ENCODE measurements at regions not wholly inside any gene's neighbourhood (a gene's known extent, or its start where the extent isn't known, plus 50 kb on each side); places are given as distances from the start of the nearest gene placed in this dataset.

DNA sequence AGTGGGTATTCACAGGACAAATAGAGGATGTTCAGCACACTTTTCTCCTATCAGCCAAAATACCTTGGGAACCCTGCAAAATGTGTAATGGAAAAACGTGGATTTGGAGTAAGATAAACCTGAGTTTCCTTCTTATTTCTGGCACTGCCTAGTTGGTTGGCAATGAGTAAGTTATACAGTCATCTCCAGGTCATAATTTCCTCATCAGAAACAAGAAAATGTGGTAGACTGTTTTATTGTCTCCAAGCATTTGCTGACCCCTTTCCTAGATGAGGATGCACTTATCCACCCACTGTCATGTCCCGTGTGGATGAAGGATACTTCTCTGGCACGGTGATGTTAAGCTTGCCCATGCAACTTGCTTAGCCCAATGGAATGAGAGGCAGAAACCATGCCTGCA lies 458.0 kb downstream of the KIF2B start:
- ATAC-seq (no peak), DNase-seq (no peak)
- 60 to 66% (median 61%) methylated on average over 3 of the region's 3 CpGs for WGBS, 3 donors
- TF ChIP-seq CTCF (IDR thresholded peaks at IDR 0.05) = no peak
- Histone ChIP-seq H3K9me3 (no peaks in the 10 kb centered on the region), H3K27me3 (ENCODE audit: insufficient read depth in 3 of 3, low read length in 2 of 3) (no peaks in the 10 kb centered on the region), H3K4me1 (no peaks in the 10 kb centered on the region), H3K27ac (no peak overlapping the region), H3K4me3 (no peak overlapping the region), H3K36me3 (ENCODE audit: insufficient read depth in 1 of 2, low read depth in 1 of 2) (no peaks in the 10 kb centered on the region)
- intact Hi-C loops (cut with DNase I) = no loop called here

DNA sequence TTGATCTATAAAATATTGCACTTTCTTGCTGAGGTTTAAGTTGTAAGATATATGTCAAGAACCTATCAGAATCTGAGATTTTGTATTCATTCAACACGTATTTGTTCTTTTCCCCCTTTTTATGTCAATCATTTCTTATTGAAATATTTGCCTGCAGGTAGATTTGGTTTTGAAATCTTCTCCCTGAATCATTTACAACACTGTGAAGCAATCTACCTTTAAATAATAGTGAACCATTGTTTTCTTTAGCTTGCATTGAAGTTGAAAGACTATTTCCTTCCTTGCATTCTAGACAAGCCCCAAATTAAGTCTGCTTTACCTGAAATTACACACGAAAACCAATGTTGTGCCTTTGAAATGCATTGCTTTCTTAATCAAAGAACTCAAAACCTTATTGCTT lies 460.2 kb downstream of the KIF2B start:
- no peaks in the 10 kb centered on the region for H3K4me1 ChIP-seq
- intact Hi-C loops (cut with DNase I) = no loop called here
- no peak for ATAC-seq
- 60 to 66% (median 65%) methylated on average over 2 of the region's 2 CpGs for WGBS, 3 donors
- H3K27me3 ChIP-seq (ENCODE audit: insufficient read depth in 3 of 3, low read length in 2 of 3) = no peaks in the 10 kb centered on the region
- no peak for DNase-seq
- no peak for TF ChIP-seq CTCF (IDR thresholded peaks at IDR 0.05)
- no peak overlapping the region for H3K27ac ChIP-seq
- H3K4me3 ChIP-seq = no peak overlapping the region
- H3K36me3 ChIP-seq (ENCODE audit: insufficient read depth in 1 of 2, low read depth in 1 of 2) = no peaks in the 10 kb centered on the region
- H3K9me3 ChIP-seq = no peaks in the 10 kb centered on the region

- Histone ChIP-seq H3K27ac (no peak overlapping the region), H3K4me3 (no peak overlapping the region), H3K36me3 (ENCODE audit: insufficient read depth in 1 of 2, low read depth in 1 of 2) (no peaks in the 10 kb centered on the region), H3K27me3 (ENCODE audit: insufficient read depth in 3 of 3, low read length in 2 of 3) (no peaks in the 10 kb centered on the region), H3K9me3 (no peaks in the 10 kb centered on the region), H3K4me1 (no peaks in the 10 kb centered on the region)
- intact Hi-C loops (cut with DNase I) = no loop called here
- ATAC-seq (no peak), DNase-seq (no peak)
- TF ChIP-seq CTCF (IDR thresholded peaks at IDR 0.05) = no peak
- WGBS, 3 donors = 54 to 64% (median 59%) methylated on average over 5 of the region's 5 CpGs
Observed at GRCh38 chr17:54307351-54307750, 484.6 kb downstream of the KIF2B start.

DNA sequence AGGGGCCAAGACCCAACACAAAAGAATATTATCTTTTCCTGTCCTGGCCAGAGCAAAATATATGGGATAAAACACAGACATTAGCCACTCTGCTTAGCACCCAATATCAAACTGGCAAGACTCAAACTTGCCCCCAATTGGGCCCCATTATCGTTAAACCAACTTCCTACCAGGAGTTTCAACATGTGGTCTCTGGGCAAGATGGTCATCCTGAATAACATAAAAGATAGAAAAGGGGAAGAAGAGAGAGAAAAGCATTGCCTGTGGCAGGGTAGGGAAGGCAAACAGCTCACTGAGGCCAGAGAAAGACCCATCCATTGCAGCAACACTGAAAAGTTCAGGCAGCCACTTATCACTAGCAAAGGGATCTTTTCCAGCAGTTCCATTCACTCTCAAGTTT lies 502.1 kb downstream of the KIF2B start:
- DNase-seq (no peak), ATAC-seq (no peak)
- intact Hi-C loops (cut with DNase I) = no loop called here
- no peak overlapping the region for H3K4me3 ChIP-seq
- TF ChIP-seq CTCF (IDR thresholded peaks at IDR 0.05) = no peak
- H3K36me3 ChIP-seq (ENCODE audit: insufficient read depth in 1 of 2, low read depth in 1 of 2) = no peaks in the 10 kb centered on the region
- H3K27ac ChIP-seq = no peak overlapping the region
- no peaks in the 10 kb centered on the region for H3K4me1 ChIP-seq
- 82 to 85% (median 82%) methylated on average over 1 of the region's 1 CpG for WGBS, 3 donors
- H3K27me3 ChIP-seq (ENCODE audit: insufficient read depth in 3 of 3, low read length in 2 of 3) = peaks cover 0 to 2% (median 0%) of the 10 kb centered on the region in 3 donors
- no peaks in the 10 kb centered on the region for H3K9me3 ChIP-seq

DNA sequence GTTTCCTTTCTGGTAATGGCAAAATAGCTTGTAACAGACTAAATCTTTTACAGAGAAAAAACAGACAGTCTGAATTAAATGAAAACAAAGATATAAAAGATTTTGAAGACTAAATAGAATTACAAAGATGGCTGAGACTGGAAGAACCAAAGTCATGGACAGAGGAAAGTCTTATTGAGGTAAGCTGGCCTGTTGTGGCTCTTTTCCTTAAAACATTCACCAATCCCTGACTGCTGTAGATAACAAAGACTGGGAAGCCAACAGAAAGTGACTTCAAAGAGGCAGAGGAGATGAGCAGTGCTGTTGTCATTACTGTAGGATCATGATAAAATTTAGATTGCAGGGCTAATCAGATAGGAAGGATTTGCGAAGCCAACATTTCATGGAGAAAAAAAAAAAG lies 517.0 kb downstream of the KIF2B start:
- no peaks in the 10 kb centered on the region for H3K9me3 ChIP-seq
- H3K27me3 ChIP-seq (ENCODE audit: insufficient read depth in 3 of 3, low read length in 2 of 3) = no peaks in the 10 kb centered on the region
- no peak for TF ChIP-seq CTCF (IDR thresholded peaks at IDR 0.05)
- H3K4me1 ChIP-seq = no peaks in the 10 kb centered on the region
- H3K36me3 ChIP-seq (ENCODE audit: insufficient read depth in 1 of 2, low read depth in 1 of 2) = no peaks in the 10 kb centered on the region
- WGBS, 3 donors = 80 to 97% (median 81%) methylated on average over 1 of the region's 1 CpG
- no peak overlapping the region for H3K4me3 ChIP-seq
- DNase-seq = no peak
- intact Hi-C loops (cut with DNase I) = no loop called here
- no peak for ATAC-seq
- H3K27ac ChIP-seq = no peak overlapping the region

Data from psoas muscle (tissue), 7 donors.